ENCODE measurements at regions not wholly inside any gene's neighbourhood (a gene's known extent, or its start where the extent isn't known, plus 50 kb on each side); places are given as distances from the start of the nearest gene placed in this dataset.

GRCh38 chr12:58302487-58303011 is 361.2 kb downstream of the ATP23 start:
- TF ChIP-seq POLR2A (IDR thresholded peaks at IDR 0.05) (no peak), CTCF (IDR thresholded peaks at IDR 0.05) (no peak)

Measured in esophagus squamous epithelium (tissue), 4 donors.